IPS DF 6.9 (cell line): ENCODE measurements at regions not wholly inside any gene's neighbourhood (a gene's known extent, or its start where the extent isn't known, plus 50 kb on each side); places are given as distances from the start of the nearest gene placed in this dataset.

Experiments
- DNase-seq: peaks from one replicate; pipeline ENCODE4 v3.0.0-alpha.2; 2013; ENCODE audit warnings: low read depth, low spot score
- H3K27ac ChIP-seq: one replicate; pipeline ENCODE4 v1.5.1; 2013; ENCODE audit warnings: low read length, control low read depth
- H3K27me3 ChIP-seq: 2 replicates; pipeline ENCODE4 v1.6.1; 2013; ENCODE audit warnings: mild to moderate bottlenecking, low read length; ENCODE audit not compliant: control insufficient read depth, insufficient read depth
- H3K36me3 ChIP-seq: 2 replicates; pipeline ENCODE4 v1.6.1; 2013; ENCODE audit warnings: low read length; ENCODE audit not compliant: control insufficient read depth, insufficient read depth
- H3K4me1 ChIP-seq: 2 replicates; pipeline ENCODE4 v1.6.1; 2013; ENCODE audit warnings: low read length; ENCODE audit not compliant: control insufficient read depth, insufficient read depth
- H3K4me3 ChIP-seq: 2 replicates; pipeline ENCODE4 v1.5.1; 2013; ENCODE audit warnings: mild to moderate bottlenecking, low read length
- H3K9me3 ChIP-seq: 2 replicates; pipeline ENCODE4 v1.6.1; 2013; ENCODE audit warnings: low read length, inconsistent platforms; ENCODE audit not compliant: control insufficient read depth, insufficient read depth
- WGBS: extraction: QIAGEN DNeasy Blood & Tissue Kit; methylation state at CpG from one replicate; pipeline ENCODE4 v1.1.7; 2013; ENCODE audit warnings: mixed read lengths, missing lambda C conversion rate; ENCODE audit not compliant: insufficient read length, insufficient coverage; 5-methylcytosine and 5-hydroxymethylcytosine counted together

GRCh38 chr9:12614488-12614887 lies 78.7 kb upstream of the TYRP1 start:
- no peaks in the 10 kb centered on the region for H3K36me3 ChIP-seq
- no peaks in the 10 kb centered on the region for H3K9me3 ChIP-seq
- no peak overlapping the region for H3K4me3 ChIP-seq
- H3K27me3 ChIP-seq, result no peaks in the 10 kb centered on the region
- no peaks in the 10 kb centered on the region for H3K4me1 ChIP-seq
- no CpG with 5 or more reads among the region's 3 CpGs for WGBS
- H3K27ac ChIP-seq, result no peak overlapping the region
- no peak for DNase-seq

GRCh38 chr9:12618956-12619355 lies 74.2 kb upstream of the TYRP1 start:
- Histone ChIP-seq H3K36me3 (no peaks in the 10 kb centered on the region), H3K27ac (no peak overlapping the region), H3K4me1 (no peaks in the 10 kb centered on the region), H3K9me3 (no peaks in the 10 kb centered on the region), H3K4me3 (no peak overlapping the region), H3K27me3 (no peaks in the 10 kb centered on the region)
- WGBS, result no CpG with 5 or more reads among the region's 2 CpGs
- DNase-seq, result no peak

- Histone ChIP-seq H3K9me3 (no peaks in the 10 kb centered on the region), H3K27me3 (no peaks in the 10 kb centered on the region), H3K4me1 (0 out of 2 replicates have a peak, but pooled peaks cover 2% of the 10 kb centered on the region), H3K27ac (no peak overlapping the region), H3K36me3 (no peaks in the 10 kb centered on the region), H3K4me3 (no peak overlapping the region)
- no CpG with 5 or more reads among the region's 1 CpG for WGBS
- no peak for DNase-seq
Observed at GRCh38 chr9:12625844-12626243, 67.3 kb upstream of the TYRP1 start.

- Histone ChIP-seq H3K36me3 (no peaks in the 10 kb centered on the region), H3K9me3 (no peaks in the 10 kb centered on the region), H3K4me1 (0 out of 2 replicates have a peak, but pooled peaks cover 2% of the 10 kb centered on the region), H3K27ac (no peak overlapping the region), H3K27me3 (no peaks in the 10 kb centered on the region), H3K4me3 (no peak overlapping the region)
- WGBS, result no CpG with 5 or more reads among the region's 1 CpG
- DNase-seq, result no peak
Observed at GRCh38 chr9:12627096-12627495, 66.1 kb upstream of the TYRP1 start.

GRCh38 chr9:12628546-12628945 lies 64.6 kb upstream of the TYRP1 start:
- Histone ChIP-seq H3K27me3 (no peaks in the 10 kb centered on the region), H3K4me1 (0 out of 2 replicates have a peak, but pooled peaks cover 2% of the 10 kb centered on the region), H3K4me3 (no peak overlapping the region), H3K27ac (no peak overlapping the region), H3K9me3 (no peaks in the 10 kb centered on the region), H3K36me3 (no peaks in the 10 kb centered on the region)
- no peak for DNase-seq
- no CpG with 5 or more reads among the region's 1 CpG for WGBS

- Histone ChIP-seq H3K27ac (no peak overlapping the region), H3K27me3 (no peaks in the 10 kb centered on the region), H3K4me3 (no peak overlapping the region), H3K9me3 (no peaks in the 10 kb centered on the region), H3K4me1 (0 out of 2 replicates have a peak, but pooled peaks cover 2% of the 10 kb centered on the region), H3K36me3 (no peaks in the 10 kb centered on the region)
- no CpG with 5 or more reads among the region's 2 CpGs for WGBS
- no peak for DNase-seq
Observed at GRCh38 chr9:12629067-12629466, 64.1 kb upstream of the TYRP1 start.

- Histone ChIP-seq H3K36me3 (no peaks in the 10 kb centered on the region), H3K27me3 (no peaks in the 10 kb centered on the region), H3K4me3 (no peak overlapping the region), H3K9me3 (no peaks in the 10 kb centered on the region), H3K27ac (no peak overlapping the region), H3K4me1 (0 out of 2 replicates have a peak, but pooled peaks cover 2% of the 10 kb centered on the region)
- no CpG with 5 or more reads among the region's 5 CpGs for WGBS
- no peak for DNase-seq
Observed at GRCh38 chr9:12631866-12632265, 61.3 kb upstream of the TYRP1 start.

- Histone ChIP-seq H3K27me3 (no peaks in the 10 kb centered on the region), H3K27ac (no peak overlapping the region), H3K4me1 (0 out of 2 replicates have a peak, but pooled peaks cover 2% of the 10 kb centered on the region), H3K9me3 (no peaks in the 10 kb centered on the region), H3K36me3 (no peaks in the 10 kb centered on the region), H3K4me3 (no peak overlapping the region)
- no peak for DNase-seq
- no CpG with 5 or more reads among the region's 9 CpGs for WGBS
Observed at GRCh38 chr9:12633016-12633765, 60.0 kb upstream of the TYRP1 start.

GRCh38 chr9:12640016-12640587 lies 53.1 kb upstream of the TYRP1 start:
- H3K4me1 ChIP-seq, result no peaks in the 10 kb centered on the region
- H3K27ac ChIP-seq, result no peak overlapping the region
- H3K4me3 ChIP-seq, result no peak overlapping the region
- peak; percentile 31 for DNase-seq
- 100% methylated on average over 1 of the region's 3 CpGs for WGBS
- H3K27me3 ChIP-seq, result no peaks in the 10 kb centered on the region
- no peaks in the 10 kb centered on the region for H3K9me3 ChIP-seq
- no peaks in the 10 kb centered on the region for H3K36me3 ChIP-seq

GRCh38 chr9:12640866-12641636 lies 52.1 kb upstream of the TYRP1 start:
- H3K36me3 ChIP-seq, result no peaks in the 10 kb centered on the region
- WGBS, result no CpG with 5 or more reads among the region's 4 CpGs
- no peaks in the 10 kb centered on the region for H3K27me3 ChIP-seq
- no peak overlapping the region for H3K27ac ChIP-seq
- no peaks in the 10 kb centered on the region for H3K9me3 ChIP-seq
- DNase-seq, result no peak
- no peaks in the 10 kb centered on the region for H3K4me1 ChIP-seq
- no peak overlapping the region for H3K4me3 ChIP-seq
